ENCODE measurements at regions not wholly inside any gene's neighbourhood (a gene's known extent, or its start where the extent isn't known, plus 50 kb on each side); places are given as distances from the start of the nearest gene placed in this dataset.
A peak's percentile ranks its signal among the peaks of the same experiment; 100 is the strongest.
"Not testable (repeated sequence)": the region's sequence is repeated elsewhere in the genome, so short reads cannot be mapped to it uniquely, and the experiment has no call there.

DNA sequence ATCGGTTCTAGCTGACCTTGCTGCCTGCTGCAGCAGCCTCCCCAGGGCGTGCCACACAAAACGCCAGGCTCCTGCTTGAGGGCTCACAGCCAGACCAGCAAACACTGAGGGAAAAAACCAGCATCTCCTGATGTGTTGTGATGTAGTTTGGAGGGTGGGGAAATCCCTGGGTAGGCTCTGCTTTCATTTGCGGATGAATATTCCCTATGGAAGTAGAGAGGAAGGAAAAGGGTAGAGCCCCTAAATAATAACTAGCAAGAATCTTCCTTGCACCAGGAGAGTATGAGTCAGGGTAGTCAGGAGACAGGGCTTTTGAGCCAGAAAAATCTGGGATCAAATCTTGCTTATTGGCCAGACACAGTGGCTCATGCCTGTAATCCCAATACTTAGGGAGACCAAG is 545.3 kb downstream of the RFC3 start:
- DNase-seq: no peak

DNA sequence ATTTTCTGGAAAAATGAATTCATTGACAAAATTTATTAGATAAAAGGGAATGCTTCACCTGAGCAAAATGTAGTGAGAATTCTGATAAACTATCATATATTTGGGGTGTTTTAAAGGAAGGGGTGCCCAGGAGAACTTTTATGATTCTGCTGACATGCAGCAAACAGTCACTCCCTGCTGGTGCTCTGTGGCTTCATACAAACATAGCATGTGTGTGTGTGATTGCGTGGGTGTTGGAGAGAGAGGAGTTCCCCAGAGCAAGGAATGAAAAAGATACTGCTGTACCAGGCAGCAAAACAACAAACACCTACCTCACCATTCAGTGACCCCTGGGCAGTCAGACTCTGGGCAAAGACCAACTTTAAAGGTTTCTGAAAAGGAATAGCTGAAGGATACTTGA is 546.7 kb downstream of the RFC3 start:
- no peak for DNase-seq

DNA sequence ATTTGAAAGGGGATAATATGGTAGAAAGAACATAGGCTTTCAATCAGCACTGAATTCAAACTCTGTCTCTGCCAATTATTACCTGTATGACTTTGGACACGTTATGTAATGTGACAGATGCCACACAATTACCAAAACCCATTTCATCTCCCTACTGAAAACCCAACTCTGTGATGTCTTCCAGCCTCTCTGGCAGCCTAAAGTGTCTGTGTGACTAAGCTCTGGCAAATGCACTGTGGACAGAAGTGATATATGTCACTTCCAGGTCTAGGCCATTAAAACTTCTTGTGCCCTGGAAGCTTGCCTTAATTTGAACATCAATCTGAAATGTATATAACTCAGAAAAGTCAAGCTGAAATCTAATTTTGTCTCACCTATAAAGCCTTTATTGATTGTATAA is 552.0 kb downstream of the RFC3 start:
- no peak for DNase-seq

DNA sequence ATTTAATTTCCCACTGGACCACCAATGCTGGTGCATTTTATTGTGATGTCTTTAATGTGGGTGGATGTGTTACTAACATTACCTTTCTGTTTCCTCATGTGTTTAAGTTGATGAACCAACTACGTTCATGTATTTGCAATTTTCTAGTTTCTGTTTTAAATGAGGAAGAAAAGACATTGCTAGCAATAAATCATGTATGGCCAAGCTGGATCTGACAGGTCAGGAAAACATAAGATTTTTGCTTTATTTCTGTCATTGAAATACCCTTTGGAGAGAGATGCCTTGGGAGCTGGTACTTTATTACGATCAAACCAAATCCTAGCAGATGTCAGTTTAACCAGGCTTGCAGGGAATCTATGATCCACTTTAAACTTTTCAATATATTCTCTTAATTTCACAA is 553.2 kb downstream of the RFC3 start:
- DNase-seq: no peak

DNA sequence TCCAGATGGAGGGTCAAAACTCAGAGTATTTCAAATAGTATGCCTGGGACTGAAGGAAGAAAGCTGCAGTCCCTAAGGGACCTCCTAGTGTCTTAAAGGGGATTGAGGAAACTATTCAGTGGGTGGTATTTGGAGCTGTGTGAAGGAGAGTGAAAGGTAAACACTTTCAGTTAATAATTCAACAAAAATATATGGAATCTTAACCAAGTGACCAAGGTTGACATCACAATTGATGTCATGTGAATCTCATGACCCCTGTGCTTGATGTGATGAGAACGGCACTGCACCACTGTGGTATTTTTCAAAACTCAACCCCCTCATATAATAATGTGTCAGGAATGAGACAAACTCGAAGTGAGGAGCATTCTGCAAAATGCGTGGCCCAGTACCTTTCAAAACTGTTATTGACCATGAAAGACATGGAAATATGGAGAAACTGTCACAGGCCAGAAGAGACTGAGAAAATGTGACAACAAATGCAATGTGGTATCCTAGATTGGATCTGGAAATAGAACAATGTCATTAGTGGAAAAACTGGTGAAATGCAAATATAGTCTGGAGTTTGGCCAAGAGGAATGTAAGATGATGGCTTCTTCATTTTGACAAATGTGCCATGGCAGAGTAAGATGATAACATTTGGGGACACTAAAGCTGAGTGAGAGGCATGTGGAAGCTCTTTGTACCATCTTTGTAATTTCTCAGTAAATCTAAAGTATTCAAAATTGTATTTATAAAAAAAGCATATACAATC is 553.9 kb downstream of the RFC3 start:
- no peak for DNase-seq

DNA sequence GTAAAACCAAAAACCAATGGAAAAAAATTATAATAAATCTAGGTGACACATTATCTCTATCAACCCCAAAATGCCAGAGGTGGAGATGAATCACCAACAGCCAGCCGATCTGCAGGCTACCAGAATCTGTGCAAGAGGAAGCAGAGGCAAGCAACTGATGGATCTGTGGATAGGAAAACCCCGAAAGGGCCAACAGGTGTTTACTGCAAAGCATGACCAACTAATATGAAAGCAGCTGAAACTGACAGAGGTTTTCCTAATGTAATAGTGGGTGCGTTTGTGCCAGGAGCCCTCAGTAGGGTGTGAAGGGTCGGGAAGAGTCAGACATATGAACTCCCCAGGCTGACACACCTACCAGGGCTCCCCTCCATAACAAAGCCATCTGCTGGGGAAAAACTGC is 554.6 kb downstream of the RFC3 start:
- DNase-seq: no peak

DNA sequence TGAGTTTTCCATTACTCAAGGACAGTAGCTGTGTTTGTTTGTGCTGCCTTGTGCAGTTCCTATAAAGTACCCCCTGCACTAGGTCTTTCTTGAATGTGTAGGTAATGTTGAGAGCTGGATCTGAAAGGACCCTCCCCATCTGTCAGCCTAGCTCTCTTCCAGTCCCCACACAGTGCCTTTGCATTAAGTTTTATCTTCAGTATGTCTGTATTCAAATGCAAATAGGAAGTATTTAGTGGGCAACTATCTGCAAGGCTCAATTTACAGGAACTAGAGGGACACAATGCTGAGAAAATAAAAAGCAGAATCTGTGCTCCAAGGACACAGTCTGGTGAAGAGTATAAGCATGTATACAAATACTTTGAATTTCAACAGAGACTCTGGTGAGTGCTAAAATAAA is 558.5 kb downstream of the RFC3 start:
- DNase-seq: no peak

DNA sequence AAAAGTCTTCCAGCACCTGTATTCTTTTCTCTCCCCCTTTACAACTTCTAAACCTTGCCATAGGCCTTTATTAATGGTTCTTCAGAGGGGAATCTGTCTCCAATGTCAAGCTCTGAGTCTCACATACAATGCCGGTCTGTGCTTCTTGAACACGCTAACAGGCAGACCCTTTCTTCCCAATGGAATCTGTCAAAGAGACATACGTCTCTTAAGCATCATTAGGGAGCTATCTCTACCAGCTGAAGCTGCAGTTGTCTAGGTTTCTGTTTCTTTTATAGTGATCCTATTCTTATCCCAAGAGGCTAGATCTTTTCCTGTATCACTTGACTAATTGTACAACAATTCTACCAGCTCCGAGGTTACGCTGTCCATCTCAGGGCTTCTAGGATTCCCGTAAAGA is 560.8 kb upstream of the NBEA start:
- DNase-seq: no peak

DNA sequence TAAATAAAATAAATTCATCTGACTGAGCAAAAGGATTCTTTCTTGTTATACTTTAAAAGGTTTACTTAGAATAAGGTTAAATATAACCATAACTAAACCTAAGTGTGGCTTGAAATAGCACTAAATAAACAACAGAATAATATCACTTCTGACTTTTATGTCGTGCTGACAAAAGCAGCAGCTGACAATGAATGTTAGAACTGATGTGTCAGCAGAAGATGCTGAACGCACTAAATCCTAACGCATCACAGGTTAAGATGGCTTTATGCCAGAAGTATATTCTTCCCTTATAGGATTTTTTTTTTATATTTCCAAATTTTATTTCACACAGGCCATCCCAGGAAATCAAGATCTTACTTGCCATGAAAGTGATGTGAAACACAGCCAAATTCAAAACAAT is 558.3 kb upstream of the NBEA start:
- DNase-seq: no peak

DNA sequence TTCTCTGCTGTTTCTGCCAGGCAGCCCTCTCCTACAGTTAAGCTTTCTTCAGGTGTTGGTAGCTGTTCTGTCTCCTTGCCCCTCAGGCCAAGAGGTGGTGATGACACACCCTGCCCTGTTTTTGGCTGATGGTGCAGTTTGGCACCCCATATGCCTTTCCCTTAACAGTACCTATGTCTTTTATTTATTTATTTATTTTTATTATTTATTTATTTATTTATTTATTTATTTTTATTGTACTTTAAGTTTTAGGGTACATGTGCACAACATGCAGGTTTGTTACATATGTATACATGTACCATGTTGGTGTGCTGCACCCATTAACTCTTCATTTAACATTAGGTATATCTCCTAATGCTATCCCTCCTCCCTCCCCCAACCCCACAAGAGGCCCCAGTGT is 555.8 kb upstream of the NBEA start:
- DNase-seq: not testable (repeated sequence)

DNA sequence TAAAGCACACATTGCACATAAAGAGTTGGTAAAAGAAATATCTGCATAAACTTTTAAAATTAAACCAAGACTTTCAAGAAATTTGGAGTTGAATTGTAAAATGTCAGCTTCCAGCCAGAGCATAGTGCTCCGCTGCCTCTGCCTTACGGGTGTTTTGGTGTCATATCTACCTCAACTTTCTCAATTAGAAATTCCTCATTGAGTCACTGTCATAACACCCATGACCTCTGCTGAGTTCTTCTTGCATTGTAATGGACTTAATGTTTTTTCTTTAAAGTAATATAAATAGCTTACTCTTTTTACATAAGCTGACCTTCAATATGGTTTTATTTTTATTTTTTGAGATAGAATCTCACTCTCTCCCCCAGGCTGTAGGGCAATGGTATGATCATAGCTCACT is 551.0 kb upstream of the NBEA start:
- DNase-seq: no peak

DNA sequence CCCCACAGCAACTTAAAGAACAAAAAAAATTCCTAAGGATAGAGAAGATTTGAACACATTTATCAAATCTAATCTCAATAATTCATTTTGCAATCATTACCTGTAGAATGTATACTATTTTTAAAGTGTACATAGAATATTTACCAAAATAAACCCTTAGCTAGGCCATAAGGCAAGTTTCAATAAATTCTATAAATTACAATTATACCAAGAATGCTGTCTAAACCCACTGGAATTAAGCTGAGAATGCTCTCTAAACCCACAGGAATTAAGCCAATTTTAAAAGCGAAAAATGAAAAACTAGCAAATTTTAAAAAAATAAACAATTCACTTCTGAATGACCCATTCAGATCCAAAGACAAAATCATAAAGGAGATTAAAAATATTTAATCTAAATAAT is 540.4 kb upstream of the NBEA start:
- DNase-seq: no peak

DNA sequence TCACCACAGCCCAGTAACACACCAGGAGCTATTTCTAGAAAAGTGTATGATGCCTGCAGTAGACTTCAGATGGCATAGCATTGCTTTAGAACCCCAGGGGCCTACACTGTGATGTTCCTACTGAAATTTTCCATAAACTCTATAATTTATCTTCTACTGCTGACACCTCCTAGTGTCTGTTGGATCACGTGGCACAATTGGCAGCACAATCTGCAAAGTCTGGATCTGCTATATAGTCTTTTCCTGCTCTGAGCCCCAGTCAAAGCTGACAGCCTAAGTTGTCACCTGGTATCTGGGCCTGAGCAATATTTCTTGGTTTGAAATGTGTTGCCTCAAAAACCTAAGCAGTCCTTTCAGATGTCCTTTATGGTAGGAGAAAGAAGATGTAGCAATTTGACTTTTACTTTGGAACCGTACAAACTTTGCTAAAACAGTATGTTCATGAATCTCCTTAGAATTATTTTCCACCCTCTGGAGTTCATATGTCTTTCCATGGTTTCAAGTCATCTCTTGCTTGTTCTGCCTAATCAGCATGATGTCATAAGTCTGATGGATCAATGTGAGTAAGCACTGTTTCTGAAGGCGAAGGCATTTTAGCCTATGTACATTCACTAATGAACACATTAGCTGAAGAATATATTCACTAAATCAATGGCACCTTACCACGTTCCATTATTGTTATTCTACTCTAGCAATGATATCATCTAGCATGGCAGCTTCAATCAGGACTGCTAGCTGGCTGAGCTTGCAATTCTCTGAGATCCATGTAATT is 536.5 kb upstream of the NBEA start:
- no peak for DNase-seq

DNA sequence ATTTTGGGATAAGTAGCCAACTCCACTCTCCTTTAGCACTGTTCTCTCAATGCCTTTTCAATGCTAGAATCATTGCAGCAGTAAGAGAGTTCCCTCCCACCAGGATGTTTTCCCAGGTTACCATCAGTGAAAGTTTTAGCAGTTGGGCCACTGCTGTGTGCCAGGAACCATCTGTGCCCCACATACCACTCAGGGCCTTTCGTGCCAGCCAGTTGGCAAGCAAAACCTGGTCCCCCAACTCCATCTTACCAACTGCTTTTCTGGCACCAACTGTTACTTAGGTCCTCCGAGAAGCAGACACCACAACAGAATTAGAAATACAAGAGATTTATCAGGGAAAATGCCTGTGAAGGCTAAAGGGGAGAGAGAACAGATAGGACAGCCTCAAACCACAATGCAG is 533.4 kb upstream of the NBEA start:
- DNase-seq: no peak

DNA sequence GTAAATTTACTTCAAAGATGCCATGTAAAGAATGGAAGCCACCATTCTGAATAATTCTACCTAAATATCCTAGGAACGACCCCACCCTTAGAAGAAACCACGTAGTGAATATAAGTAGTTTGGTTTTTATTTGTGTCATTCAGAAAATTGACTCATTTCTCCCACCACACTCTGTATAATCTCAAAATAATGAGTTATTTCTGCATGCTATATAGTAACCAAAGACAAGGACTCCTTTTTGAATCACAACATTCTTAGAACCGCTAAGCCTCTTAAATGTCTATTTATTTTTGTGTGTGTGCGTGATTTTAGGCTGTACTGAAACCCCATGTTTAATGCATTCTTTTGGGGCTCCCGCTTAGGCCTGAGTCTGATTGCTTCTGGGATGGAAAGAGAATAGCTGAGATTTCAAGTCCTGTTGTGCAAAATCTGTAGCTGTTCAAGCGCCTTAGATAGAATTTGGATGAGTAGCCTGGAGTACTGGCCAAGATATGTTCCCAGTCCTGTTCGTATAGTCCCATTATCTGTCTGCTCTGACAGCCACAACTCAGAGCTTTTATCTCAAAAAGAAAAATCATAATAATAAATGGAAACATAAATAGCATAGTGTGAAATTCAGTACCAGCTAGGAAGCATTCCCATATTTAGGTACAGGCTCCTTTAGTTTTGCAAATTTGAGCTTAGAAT is 532.4 kb upstream of the NBEA start:
- DNase-seq: no peak

DNA sequence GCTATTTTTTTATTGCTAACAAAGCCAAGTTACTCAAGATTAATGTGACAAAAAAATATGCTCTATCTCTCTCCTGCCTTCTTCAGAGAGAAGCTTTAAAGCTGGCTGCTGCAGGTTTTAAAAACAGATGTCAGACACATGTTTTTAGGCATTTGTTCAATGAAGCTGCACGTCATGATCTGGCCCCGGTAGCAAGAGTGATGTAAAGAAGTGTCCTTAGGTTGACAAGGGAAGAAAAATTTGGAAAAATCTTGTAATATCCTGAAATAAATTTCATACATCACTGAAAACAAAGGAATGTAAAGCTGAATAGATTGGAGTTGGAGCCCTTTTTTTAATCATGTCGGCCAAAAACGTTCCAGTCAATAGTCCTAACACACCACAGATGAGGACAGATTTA is 531.4 kb upstream of the NBEA start:
- peak; percentile 86 for DNase-seq

DNA sequence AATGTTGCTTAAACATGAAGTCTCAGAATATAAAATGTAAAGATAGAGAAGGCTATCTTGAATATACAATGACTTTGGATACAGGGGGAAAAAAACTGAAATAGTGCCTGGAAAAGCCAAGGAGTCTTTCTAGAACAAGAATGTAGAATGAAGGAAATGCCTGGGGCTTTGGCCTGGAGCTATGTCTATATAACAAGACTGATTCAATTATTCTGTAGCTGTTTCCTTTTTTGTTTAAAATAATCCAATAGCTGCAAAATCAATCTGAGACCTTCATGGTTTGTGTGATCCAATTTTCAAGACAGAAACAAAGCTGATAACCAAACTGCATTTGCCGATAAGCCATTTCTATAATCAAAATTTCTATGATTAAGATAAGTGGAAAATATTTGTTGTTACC is 530.9 kb upstream of the NBEA start:
- no peak for DNase-seq

DNA sequence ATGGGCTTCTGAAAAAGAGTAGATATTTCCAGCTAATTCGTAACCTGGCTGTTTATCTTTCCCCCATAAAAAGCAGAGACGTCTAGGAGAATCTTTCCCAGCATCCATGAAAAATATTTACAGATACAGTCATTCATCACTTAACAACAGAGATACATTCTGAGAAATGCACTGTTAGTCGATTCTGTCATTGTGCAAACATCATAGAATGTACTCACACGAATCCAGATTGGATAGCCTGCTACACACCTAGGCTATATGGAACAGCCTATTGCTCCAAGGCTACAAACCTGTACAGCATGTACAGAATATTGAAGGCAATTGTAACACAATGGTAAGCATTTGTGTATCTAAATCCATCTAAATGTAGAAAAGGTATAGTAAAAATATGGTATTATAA is 530.2 kb upstream of the NBEA start:
- no peak for DNase-seq

DNA sequence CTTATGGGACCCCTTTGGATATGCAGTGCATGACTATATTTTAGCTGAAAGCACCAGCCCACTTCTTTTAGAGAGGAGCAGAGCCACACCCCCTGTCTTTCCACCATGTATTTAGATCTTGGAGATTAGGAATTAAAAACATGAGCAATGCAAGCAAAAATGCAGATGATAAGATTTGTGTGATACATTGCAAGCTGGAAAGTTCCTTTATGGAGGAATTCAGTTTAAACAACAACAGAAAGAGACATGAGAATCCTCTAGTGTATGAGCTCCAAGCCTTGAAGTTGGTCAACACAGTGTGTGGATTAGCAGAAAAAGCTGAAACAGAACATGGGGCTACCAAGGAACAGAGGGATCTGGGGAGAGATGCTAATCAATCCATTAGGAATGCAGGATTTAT is 529.8 kb upstream of the NBEA start:
- no peak for DNase-seq

DNA sequence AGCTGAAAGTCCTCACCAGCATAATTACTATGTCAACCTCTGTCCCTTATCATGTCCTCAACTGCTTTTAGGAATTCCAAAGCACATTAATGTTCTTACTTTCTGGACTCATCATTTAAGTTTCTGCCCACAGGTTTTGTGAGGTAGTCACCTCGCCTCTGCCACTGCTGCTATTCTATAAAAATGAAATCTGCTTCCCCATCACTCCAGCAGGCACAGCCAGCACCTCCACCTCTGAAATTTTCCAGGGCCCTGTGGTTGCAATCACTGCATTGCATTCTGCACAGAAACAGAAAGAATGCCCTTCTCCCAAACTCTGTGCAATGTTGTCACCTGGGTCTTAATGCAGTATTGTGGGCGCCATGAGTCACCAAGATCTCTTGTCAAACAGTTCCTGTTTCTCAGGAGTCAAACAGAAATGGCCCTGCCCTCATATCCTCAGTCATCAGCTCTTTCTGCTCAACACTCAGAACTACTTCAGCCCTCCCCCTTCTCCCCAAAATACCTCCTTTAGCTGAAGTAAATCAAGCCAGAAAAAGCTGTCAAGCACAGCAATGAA is 529.2 kb upstream of the NBEA start:
- no peak for DNase-seq

DNA sequence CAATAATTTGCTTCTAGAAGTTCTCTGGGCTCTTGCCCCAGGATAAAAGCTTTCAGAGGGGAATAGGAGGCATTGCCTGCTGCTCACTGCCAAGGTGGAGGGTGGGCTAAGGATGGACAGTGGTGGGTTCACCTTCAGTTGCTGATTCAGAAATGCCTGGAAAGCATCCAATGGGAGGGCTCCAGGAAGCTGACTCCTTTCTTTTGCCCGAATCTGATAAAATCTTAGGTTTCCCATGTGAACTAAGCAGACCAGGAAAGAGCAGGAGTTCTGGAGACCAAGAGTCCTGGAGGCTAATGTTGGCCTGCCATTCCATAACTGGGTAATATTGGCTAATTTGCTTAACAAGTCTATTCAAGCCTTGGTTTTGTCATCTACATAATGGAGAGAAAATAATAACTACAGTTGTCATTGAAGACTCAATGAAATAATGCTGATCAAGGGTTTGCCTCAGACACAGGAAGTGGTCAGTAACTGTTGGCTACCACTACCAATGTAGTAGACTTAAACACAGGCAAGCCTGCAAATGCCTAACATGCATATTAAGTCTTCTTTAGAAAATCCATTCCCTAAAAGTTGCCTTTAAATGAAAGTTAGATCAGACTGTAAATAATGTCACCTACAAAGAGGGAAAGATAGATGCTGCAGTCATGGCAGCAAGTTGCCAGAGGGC is 528.4 kb upstream of the NBEA start:
- no peak for DNase-seq

DNA sequence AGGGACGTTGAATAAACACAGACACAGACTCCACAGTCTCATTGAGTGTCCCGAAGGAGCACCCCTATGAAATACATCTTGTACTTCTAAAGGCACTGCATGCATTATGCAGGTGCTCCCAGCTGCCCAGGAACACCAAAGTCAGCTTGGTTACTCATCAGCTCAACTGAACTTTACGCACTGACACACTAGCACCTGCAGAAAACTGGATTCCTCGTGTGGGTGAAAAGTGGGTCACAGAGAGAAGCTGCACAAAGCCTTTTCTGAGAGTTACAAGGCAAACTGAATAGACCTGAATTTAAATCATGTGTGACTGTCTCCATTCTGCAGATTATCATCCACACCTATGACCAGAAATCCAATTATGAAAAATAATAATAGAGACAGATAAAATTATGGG is 527.5 kb upstream of the NBEA start:
- no peak for DNase-seq

DNA sequence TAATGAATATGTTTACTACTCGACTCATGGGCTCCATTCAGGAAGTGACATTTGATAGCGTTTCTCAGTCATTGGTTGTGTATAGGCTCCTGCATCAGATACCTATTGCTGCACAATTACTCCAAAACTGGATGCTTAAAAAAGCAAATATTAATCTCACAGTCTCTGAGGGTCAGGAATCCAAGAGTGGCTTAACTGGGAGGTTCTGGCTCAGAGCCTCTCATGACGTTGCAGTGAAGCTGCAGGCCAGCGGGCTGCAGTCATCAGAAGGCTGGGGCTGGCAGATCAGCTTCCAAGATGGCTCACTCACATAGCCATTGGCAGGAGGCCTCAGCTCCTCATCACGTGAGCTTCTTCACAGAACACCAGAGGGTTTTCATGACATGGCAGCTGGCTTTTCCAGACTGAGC is 525.1 kb upstream of the NBEA start:
- DNase-seq: peak; percentile 78
